Choroid plexus epithelial cell (primary cell): ENCODE measurements at regions not wholly inside any gene's neighbourhood (a gene's known extent, or its start where the extent isn't known, plus 50 kb on each side); places are given as distances from the start of the nearest gene placed in this dataset.
A peak's percentile ranks its signal among the peaks of the same experiment; 100 is the strongest.

Experiments
- DNase-seq: peaks from one replicate; pipeline ENCODE4 v3.0.0-alpha.2; 2010; ENCODE audit warnings: low read depth
- H3K4me3 ChIP-seq: 2 replicates; pipeline ENCODE4 v1.5.1; 2011; ENCODE audit warnings: low read depth, mild to moderate bottlenecking, control low read depth, low read length, moderate library complexity
- TF ChIP-seq, protein P1 (sequence below): conservative IDR thresholded peaks from 2 replicates; pipeline ENCODE4 v1.5.1; 2011; ENCODE audit warnings: low read depth, mild to moderate bottlenecking, control low read depth, inconsistent platforms, low read length, moderate library complexity

DNA sequence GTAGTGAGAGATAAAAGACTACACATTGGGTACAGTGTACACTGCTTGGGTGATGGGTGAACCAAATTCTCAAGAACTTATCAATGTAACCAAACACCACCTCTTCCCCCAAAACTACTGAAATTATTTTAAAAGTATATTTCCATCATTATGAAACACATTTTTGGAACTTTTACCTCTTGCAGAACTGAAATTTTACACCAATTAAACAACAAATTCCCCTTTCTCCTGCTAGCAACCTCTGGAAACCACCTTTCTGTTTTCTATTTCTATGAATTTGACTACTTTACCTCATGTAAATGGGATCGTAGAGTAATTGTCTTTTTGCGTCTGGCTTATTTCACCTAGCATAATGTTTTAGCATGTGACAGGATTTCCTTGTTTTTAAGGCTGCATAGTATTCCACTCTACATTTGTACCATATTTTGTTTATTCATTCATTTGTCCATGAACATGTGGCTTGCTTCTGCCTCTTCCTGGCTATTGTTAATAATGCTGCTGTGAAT is 149.9 kb upstream of the PHACTR1 start:
- no peak overlapping the region for H3K4me3 ChIP-seq
- DNase-seq: no peak
- TF ChIP-seq, protein P1, sequence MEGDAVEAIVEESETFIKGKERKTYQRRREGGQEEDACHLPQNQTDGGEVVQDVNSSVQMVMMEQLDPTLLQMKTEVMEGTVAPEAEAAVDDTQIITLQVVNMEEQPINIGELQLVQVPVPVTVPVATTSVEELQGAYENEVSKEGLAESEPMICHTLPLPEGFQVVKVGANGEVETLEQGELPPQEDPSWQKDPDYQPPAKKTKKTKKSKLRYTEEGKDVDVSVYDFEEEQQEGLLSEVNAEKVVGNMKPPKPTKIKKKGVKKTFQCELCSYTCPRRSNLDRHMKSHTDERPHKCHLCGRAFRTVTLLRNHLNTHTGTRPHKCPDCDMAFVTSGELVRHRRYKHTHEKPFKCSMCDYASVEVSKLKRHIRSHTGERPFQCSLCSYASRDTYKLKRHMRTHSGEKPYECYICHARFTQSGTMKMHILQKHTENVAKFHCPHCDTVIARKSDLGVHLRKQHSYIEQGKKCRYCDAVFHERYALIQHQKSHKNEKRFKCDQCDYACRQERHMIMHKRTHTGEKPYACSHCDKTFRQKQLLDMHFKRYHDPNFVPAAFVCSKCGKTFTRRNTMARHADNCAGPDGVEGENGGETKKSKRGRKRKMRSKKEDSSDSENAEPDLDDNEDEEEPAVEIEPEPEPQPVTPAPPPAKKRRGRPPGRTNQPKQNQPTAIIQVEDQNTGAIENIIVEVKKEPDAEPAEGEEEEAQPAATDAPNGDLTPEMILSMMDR: no peak

DNA sequence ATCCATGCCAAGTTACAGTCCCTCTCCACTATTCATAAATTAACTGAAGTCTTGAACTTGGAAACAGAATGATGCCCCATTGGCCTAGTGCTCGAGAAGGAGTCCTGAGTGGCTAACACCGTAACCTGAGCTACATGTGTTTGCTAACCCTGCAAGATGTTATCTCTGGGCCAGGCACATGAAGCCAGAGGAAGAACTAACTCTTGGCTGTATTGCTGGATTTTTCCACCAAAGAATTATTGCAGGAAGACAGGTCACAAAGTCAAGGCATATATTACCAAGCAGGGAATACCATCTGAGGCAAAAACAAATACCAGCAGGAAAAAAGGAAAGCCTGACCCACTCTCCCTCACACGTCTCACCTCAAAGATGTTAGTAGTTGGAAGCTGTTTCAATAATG is 148.9 kb upstream of the PHACTR1 start:
- no peak overlapping the region for H3K4me3 ChIP-seq
- no peak for DNase-seq
- TF ChIP-seq, protein P1: no peak

DNA sequence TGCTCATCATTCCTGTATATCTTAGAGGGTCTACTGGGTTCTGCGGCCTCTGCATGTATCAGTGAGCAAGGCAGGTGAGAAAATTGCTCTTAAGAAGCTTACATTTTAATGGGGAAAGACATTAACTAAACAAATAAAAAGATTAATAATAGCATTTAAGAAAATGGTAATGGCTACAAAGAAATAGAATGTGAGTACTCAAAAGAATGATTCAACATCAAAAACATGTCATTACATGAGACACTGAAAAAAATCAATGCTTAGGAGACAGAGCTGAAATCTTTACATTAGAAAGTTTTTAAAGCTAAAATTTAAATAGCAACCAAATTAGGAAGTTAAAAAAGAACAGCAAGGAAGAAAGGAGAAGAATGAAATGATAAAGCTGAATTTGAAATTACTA is 146.9 kb upstream of the PHACTR1 start:
- no peak overlapping the region for H3K4me3 ChIP-seq
- TF ChIP-seq, protein P1: no peak
- no peak for DNase-seq

DNA sequence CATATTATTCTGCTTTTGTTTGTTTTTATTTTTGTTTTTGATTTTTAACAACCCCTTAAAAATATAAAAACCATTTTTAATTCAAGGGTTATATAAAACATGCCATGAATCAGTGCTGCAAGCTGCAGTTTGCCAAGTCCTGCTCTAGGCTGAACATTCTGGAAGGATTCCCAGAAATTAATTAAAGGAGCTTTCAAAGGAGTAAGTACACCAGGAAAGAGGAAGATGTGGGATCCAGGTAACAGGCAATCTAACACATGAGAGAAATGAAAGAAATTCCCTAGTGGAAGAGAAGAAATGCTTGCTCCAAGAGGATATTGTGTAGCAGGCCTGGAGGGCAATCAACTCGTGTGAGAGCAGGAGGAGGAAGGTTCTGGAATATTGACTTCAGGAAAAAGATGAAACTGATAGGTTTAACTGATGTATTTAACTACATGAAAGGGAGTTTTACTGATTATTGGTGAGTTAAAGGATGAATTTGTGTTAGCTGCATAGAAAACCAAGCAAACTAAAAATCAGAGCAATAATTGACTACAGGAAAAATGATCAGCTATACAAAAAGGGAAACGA is 146.0 kb upstream of the PHACTR1 start:
- TF ChIP-seq, protein P1: no peak

DNA sequence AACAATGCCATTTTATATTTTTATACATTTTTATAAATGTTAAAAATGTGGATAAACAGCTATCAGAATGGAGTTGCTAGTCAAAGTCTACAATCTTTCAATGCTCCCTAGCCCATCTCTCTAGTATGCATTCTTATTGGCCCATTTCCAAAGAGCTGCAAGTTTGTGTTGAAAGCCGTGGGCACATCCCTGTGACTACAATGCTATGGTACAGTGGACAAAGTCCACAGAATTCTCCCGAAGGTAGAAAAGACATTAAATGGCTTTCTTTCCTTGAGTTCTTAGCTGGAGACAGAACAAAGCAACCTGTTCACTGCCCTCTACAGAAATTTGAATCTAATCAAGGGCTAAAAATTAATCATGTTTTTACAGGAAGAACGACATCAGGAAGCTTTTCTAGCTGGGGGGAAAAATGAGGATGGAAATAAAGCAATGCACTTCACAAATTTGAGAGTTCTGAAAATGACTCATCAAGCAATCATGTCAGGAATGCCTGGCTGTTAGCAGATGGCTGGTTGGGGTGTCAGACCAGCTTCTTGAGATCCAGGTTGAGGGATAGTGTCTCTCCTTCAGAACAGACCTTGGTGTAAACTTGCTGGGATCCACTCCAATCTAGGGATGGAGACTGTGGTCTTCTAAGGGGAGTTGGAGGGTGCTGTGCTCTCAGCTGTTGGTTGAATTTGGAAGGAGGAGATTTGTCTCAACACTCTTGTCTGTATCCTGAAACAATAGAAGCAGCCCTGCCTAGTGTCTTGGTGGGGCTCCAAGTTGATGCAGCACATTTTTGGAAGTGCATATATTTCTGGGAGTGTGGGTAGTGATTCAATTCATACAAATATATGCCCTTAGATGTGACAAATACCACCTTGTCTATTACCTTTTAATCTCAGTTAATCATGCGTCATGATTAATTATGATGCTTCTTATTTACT is 143.4 kb upstream of the PHACTR1 start:
- peak; percentile 86 for DNase-seq
- TF ChIP-seq, protein P1: no peak
- no peak overlapping the region for H3K4me3 ChIP-seq

More for the DNA sequence above, 146.0 kb upstream of the PHACTR1 start:
- no peak overlapping the region for H3K4me3 ChIP-seq
- no peak for DNase-seq

DNA sequence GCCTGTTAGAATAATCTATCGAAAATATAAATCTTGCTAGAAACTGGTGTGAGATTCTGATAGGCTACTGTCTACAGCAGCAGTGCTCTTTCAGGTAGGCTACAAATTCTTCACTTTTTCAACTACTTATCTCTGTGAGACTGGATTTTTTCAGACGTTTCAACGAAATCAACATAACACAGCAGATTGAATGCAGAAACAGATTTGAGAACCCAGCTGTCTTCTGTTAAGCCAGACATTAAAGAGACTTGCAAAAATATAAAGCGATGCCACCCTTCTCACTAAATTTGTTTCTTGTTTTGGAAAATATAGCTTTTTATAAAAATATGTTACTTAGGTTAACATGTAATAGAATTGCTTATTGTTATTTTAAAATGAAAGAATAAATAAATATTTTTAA is 140.6 kb upstream of the PHACTR1 start:
- TF ChIP-seq, protein P1: no peak
- no peak for DNase-seq
- H3K4me3 ChIP-seq: no peak overlapping the region
